Osteocyte (in vitro differentiated cells): ENCODE measurements at regions not wholly inside any gene's neighbourhood (a gene's known extent, or its start where the extent isn't known, plus 50 kb on each side); places are given as distances from the start of the nearest gene placed in this dataset.

Experiments
- DNase-seq: peaks from one replicate; pipeline ENCODE4 v3.0.0; 2021; ENCODE audit warnings: mixed read lengths; ENCODE audit not compliant: unreplicated experiment; ENCODE audit errors: extremely low spot score
- H3K27ac Mint-ChIP-seq: one replicate; pipeline ENCODE4 v1.8.0; 2021; ENCODE audit warnings: mild to moderate bottlenecking, mixed read lengths; ENCODE audit not compliant: unreplicated experiment
- H3K27me3 Mint-ChIP-seq: one replicate; pipeline ENCODE4 v1.8.0; 2021; ENCODE audit warnings: mixed read lengths; ENCODE audit not compliant: unreplicated experiment
- H3K36me3 Mint-ChIP-seq: one replicate; pipeline ENCODE4 v1.8.0; 2021; ENCODE audit warnings: mixed read lengths; ENCODE audit not compliant: unreplicated experiment
- H3K4me1 Mint-ChIP-seq: one replicate; pipeline ENCODE4 v1.8.0; 2021; ENCODE audit warnings: mixed read lengths; ENCODE audit not compliant: unreplicated experiment
- H3K4me3 Mint-ChIP-seq: one replicate; pipeline ENCODE4 v1.8.0; 2021; ENCODE audit warnings: mild to moderate bottlenecking, moderate library complexity, mixed read lengths; ENCODE audit not compliant: unreplicated experiment
- H3K9me3 Mint-ChIP-seq: one replicate; pipeline ENCODE4 v1.8.0; 2021; ENCODE audit warnings: mixed read lengths; ENCODE audit not compliant: unreplicated experiment
- TF ChIP-seq, protein P1 (sequence below): fragments of 200-600 bp; sonication (generic); IDR thresholded peaks from 2 replicates; pipeline ENCODE4 v1.5.0; 2021; ENCODE audit warnings: antibody characterized with exemption, mild to moderate bottlenecking, moderate library complexity

- no peak overlapping the region for H3K27ac Mint-ChIP-seq
- H3K27me3 Mint-ChIP-seq = no peaks in the 10 kb centered on the region
- H3K4me3 Mint-ChIP-seq = no peak overlapping the region
- H3K9me3 Mint-ChIP-seq = peaks cover 24% of the 10 kb centered on the region
- no peak for DNase-seq
- TF ChIP-seq, protein P1, sequence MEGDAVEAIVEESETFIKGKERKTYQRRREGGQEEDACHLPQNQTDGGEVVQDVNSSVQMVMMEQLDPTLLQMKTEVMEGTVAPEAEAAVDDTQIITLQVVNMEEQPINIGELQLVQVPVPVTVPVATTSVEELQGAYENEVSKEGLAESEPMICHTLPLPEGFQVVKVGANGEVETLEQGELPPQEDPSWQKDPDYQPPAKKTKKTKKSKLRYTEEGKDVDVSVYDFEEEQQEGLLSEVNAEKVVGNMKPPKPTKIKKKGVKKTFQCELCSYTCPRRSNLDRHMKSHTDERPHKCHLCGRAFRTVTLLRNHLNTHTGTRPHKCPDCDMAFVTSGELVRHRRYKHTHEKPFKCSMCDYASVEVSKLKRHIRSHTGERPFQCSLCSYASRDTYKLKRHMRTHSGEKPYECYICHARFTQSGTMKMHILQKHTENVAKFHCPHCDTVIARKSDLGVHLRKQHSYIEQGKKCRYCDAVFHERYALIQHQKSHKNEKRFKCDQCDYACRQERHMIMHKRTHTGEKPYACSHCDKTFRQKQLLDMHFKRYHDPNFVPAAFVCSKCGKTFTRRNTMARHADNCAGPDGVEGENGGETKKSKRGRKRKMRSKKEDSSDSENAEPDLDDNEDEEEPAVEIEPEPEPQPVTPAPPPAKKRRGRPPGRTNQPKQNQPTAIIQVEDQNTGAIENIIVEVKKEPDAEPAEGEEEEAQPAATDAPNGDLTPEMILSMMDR = no peak
- peaks cover 2% of the 10 kb centered on the region for H3K4me1 Mint-ChIP-seq
- peaks cover 2% of the 10 kb centered on the region for H3K36me3 Mint-ChIP-seq
Observed at GRCh38 chr4:120406960-120407359, 340.3 kb upstream of the MAD2L1 start.

DNA sequence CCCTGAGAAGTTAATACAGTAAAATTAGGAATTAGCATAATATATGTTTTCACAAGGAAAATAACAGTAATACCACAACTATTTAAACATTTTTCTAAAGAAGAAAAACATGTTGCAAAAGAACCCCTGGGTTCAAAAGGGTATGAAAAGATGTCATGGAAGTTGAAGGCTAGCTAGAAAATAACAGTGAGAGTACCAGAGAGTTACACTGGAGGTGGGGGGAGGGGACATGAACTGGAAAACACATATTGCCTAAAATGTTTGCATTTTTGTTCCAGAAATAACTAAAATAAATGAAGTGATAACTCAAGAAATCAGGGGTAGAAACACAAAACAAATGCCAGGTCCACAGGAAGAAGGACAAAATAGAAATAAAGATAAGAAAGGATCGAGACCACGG, 336.6 kb upstream of the MAD2L1 start:
- no peak for DNase-seq
- peaks cover 4% of the 10 kb centered on the region for H3K9me3 Mint-ChIP-seq
- H3K4me1 Mint-ChIP-seq = peaks cover 2% of the 10 kb centered on the region
- H3K36me3 Mint-ChIP-seq = no peaks in the 10 kb centered on the region
- no peak overlapping the region for H3K4me3 Mint-ChIP-seq
- TF ChIP-seq, protein P1 = no peak
- no peak overlapping the region for H3K27ac Mint-ChIP-seq
- no peaks in the 10 kb centered on the region for H3K27me3 Mint-ChIP-seq

- Mint-ChIP-seq H3K4me1 (peaks cover 2% of the 10 kb centered on the region), H3K27me3 (no peaks in the 10 kb centered on the region), H3K9me3 (no peaks in the 10 kb centered on the region), H3K4me3 (no peak overlapping the region), H3K27ac (no peak overlapping the region), H3K36me3 (no peaks in the 10 kb centered on the region)
- TF ChIP-seq, protein P1 = no peak
- no peak for DNase-seq
Observed at GRCh38 chr4:120400441-120400840, 333.8 kb upstream of the MAD2L1 start.

DNA sequence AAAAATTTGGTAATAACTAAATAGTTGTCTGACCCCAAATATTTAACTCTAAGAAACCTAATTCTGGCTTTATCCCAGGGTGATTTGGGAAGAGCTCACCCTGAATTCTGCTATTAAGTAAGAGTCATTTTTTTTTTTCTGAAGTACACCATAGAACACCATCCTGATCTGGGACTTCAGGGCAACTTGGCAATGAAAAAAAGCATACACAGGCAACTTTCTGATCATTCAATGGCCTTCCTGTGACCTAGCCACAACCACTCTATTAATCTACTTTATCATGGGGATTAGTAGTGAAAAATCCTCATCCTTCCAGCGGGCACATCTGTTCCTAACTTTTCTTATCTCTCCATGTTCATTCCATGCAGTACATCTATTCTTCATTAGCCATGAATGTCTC, 333.2 kb upstream of the MAD2L1 start:
- no peaks in the 10 kb centered on the region for H3K27me3 Mint-ChIP-seq
- H3K36me3 Mint-ChIP-seq = no peaks in the 10 kb centered on the region
- H3K4me3 Mint-ChIP-seq = no peak overlapping the region
- DNase-seq = no peak
- no peak overlapping the region for H3K27ac Mint-ChIP-seq
- H3K4me1 Mint-ChIP-seq = peaks cover 2% of the 10 kb centered on the region
- TF ChIP-seq, protein P1 = no peak
- no peaks in the 10 kb centered on the region for H3K9me3 Mint-ChIP-seq

DNA sequence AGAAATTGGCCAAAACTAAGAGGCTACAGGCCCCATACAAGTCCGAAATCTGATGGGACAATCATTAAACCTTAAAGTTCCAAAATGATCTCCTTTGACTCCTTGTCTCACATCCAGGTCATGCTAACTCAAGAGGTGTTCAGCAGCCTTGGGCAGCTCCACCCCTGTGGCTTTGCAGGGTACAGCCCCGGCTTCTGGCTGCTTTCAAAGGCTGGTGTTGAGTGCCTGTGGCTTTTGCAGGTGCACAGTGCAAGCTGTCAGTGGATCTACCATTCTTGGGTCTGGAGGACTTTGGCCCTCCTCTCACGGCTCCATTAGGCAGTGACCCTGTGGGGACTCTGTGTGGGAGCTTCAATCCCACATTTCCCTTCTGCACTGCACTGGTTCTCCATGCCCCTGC, 329.1 kb upstream of the MAD2L1 start:
- H3K36me3 Mint-ChIP-seq = no peaks in the 10 kb centered on the region
- no peaks in the 10 kb centered on the region for H3K9me3 Mint-ChIP-seq
- no peak for DNase-seq
- H3K27ac Mint-ChIP-seq = no peak overlapping the region
- H3K27me3 Mint-ChIP-seq = peaks cover 2% of the 10 kb centered on the region
- no peak overlapping the region for H3K4me3 Mint-ChIP-seq
- H3K4me1 Mint-ChIP-seq = no peaks in the 10 kb centered on the region
- TF ChIP-seq, protein P1 = no peak
